HCT116 (cell line): ENCODE measurements at regions not wholly inside any gene's neighbourhood (a gene's known extent, or its start where the extent isn't known, plus 50 kb on each side); places are given as distances from the start of the nearest gene placed in this dataset.

ENCODE experiments used
- ATAC-seq: fragments of 200-7000 bp; cut with Tn5 transposase; 2 replicates; pipeline ENCODE4 v1.9.1; 2020; ENCODE audit warnings: mild to moderate bottlenecking, moderate library complexity
- BruUV-seq: library from RNA; stranded (reverse); fragments of 400-500 nt; replicated peaks from 2 replicates; lab custom pipeline; 2021; lab: Mats Ljungman, UMichigan
- CTCF ChIA-PET: fragments of 300-600 bp; sonication (Branson Sonifier 250); formaldehyde crosslinking; loops from one replicate; lab custom pipeline; 2021; ENCODE audit warnings: antibody characterized with exemption; lab: Charles Lee
- POLR2A ChIA-PET: fragments of 300-600, 350-600 bp; sonication (Branson Sonifier 250); formaldehyde crosslinking; loops from one replicate; lab custom pipeline; 2021; ENCODE audit warnings: antibody characterized with exemption; lab: Charles Lee
- RAD21 ChIA-PET, 2 experiments: fragments of 300-600 bp; sonication (Branson Sonifier 250); formaldehyde crosslinking; loops; one replicate each; lab custom pipeline; 2023; ENCODE audit warnings: low total read pairs in 2 of 2; ENCODE audit not compliant: uncharacterized antibody in 2 of 2, unreplicated experiment in 2 of 2, low non-redundant PET in 1 of 2; lab: Charles Lee
- DNase-seq: peaks from one replicate; pipeline ENCODE4 v3.0.0-alpha.2; 2010; ENCODE audit warnings: low read depth, low spot score
- H2AFZ ChIP-seq: fragments of 200-600 bp; shearing (Covaris generic), sonication (generic); 2 replicates; pipeline ENCODE4 v1.6.1; 2017; ENCODE audit warnings: low read depth, mixed run types, mixed read lengths, antibody characterized with exemption, low read length; ENCODE audit not compliant: poor library complexity, severe bottlenecking
- H3K27ac ChIP-seq: 2 replicates; pipeline ENCODE4 v1.5.1; 2012; ENCODE audit warnings: low read depth, low read length
- H3K27me3 ChIP-seq: fragments of 200-600 bp; sonication (generic); 2 replicates; pipeline ENCODE4 v1.6.1; 2016; ENCODE audit warnings: mixed run types, low read length, mixed read lengths; ENCODE audit not compliant: insufficient read depth
- H3K36me3 ChIP-seq, 2 experiments: fragments of 200-500 bp in 1 of 2; fragments of 200-600 bp in 1 of 2; sonication (Bioruptor generic) in 1 of 2; sonication (generic) in 1 of 2; 2 replicates each; pipeline versions ENCODE4 v1.5.1 to v1.6.1; 2014 to 2016; ENCODE audit warnings: low read length in 2 of 2, inconsistent platforms in 1 of 2, mixed read lengths in 1 of 2, mixed run types in 1 of 2; ENCODE audit not compliant: insufficient read depth in 2 of 2, control insufficient read depth in 1 of 2
- H3K4me1 ChIP-seq, 2 experiments: fragments of 200-600 bp in 1 of 2; sonication (generic) in 1 of 2; 2 replicates each; pipeline versions ENCODE4 v1.5.1 to v1.6.1; 2012 to 2017; ENCODE audit warnings: low read length in 2 of 2, inconsistent platforms in 1 of 2, mild to moderate bottlenecking in 1 of 2, mixed read lengths in 1 of 2, mixed run types in 1 of 2, moderate library complexity in 1 of 2; ENCODE audit not compliant: insufficient read depth in 2 of 2, control insufficient read depth in 1 of 2
- H3K4me2 ChIP-seq: fragments of 200-600 bp; sonication (generic); 2 replicates; pipeline ENCODE4 v1.6.1; 2017; ENCODE audit warnings: mixed run types, low read length, mixed read lengths
- H3K4me3 ChIP-seq, 2 experiments: fragments of 200-600 bp in 1 of 2; sonication (generic) in 1 of 2; replicated peaks in 1 of 2; 2 replicates each; pipeline ENCODE4 v1.5.1; 2011 to 2016; ENCODE audit warnings: low read length in 2 of 2, control low read depth in 1 of 2, low read depth in 1 of 2, mild to moderate bottlenecking in 1 of 2, mixed read lengths in 1 of 2, mixed run types in 1 of 2
- H3K79me2 ChIP-seq: fragments of 200-600 bp; sonication (generic); 2 replicates; pipeline ENCODE4 v1.6.1; 2017; ENCODE audit warnings: mild to moderate bottlenecking, mixed run types, low read length, moderate library complexity, mixed read lengths; ENCODE audit not compliant: insufficient read depth
- H3K9ac ChIP-seq: fragments of 200-600 bp; sonication (generic); 2 replicates; pipeline ENCODE4 v1.6.1; 2016; ENCODE audit warnings: low read length, mixed read lengths
- H3K9me2 ChIP-seq: fragments of 200-600 bp; sonication (generic), shearing (Covaris generic); 2 replicates; pipeline ENCODE4 v1.6.1; 2017; ENCODE audit warnings: mixed run types, mild to moderate bottlenecking, moderate library complexity; ENCODE audit not compliant: insufficient read depth
- H3K9me3 ChIP-seq, 2 experiments: fragments of 200-500 bp in 1 of 2; fragments of 200-600 bp in 1 of 2; sonication (Bioruptor generic) in 1 of 2; sonication (generic) in 1 of 2; 2 replicates each; pipeline ENCODE4 v1.6.1; 2014 to 2017; ENCODE audit warnings: low read length in 2 of 2, mixed read lengths in 2 of 2, inconsistent platforms in 1 of 2, low read depth in 1 of 2, mild to moderate bottlenecking in 1 of 2, mixed run types in 1 of 2, moderate library complexity in 1 of 2; ENCODE audit not compliant: control insufficient read depth in 1 of 2, insufficient read depth in 1 of 2
- H4K20me1 ChIP-seq: fragments of 200-600 bp; sonication (generic), shearing (Covaris generic); 2 replicates; pipeline ENCODE4 v1.6.1; 2017; ENCODE audit warnings: mixed run types, mild to moderate bottlenecking, moderate library complexity; ENCODE audit not compliant: insufficient read depth
- CBX3 ChIP-seq: IDR thresholded peaks from 2 replicates; pipeline ENCODE4 v1.6.1; 2012; ENCODE audit warnings: low read depth
- CEBPB ChIP-seq: IDR thresholded peaks from 2 replicates; pipeline ENCODE4 v1.6.1; 2012; ENCODE audit warnings: low read depth
- EGR1 ChIP-seq: IDR thresholded peaks from 2 replicates; pipeline ENCODE4 v1.6.1; 2012; ENCODE audit warnings: low read depth
- ELF1 ChIP-seq: IDR thresholded peaks from 2 replicates; pipeline ENCODE4 v1.6.1; 2012; ENCODE audit warnings: low read depth, borderline replicate concordance
- EZH2 ChIP-seq: fragments of 200-600 bp; sonication (generic); IDR thresholded peaks from 2 replicates; pipeline ENCODE4 v1.6.1; 2017; ENCODE audit warnings: antibody characterized with exemption, mixed run types
- EZH2phosphoT487 ChIP-seq: fragments of 200-600 bp; IDR thresholded peaks from 2 replicates; pipeline ENCODE4 v1.6.1; 2018; ENCODE audit warnings: antibody characterized with exemption, borderline replicate concordance
- FOSL1 ChIP-seq: IDR thresholded peaks from 2 replicates; pipeline ENCODE4 v1.6.1; 2012; ENCODE audit warnings: low read depth
- POLR2AphosphoS5 ChIP-seq: IDR thresholded peaks from 2 replicates; pipeline ENCODE4 v1.6.1; 2011; ENCODE audit warnings: mild to moderate bottlenecking, low read depth, low read length, moderate library complexity
- RAD21 ChIP-seq: IDR thresholded peaks from 2 replicates; pipeline ENCODE4 v1.6.1; 2012; ENCODE audit warnings: low read depth, mild to moderate bottlenecking
- SP1 ChIP-seq: IDR thresholded peaks from 2 replicates; pipeline ENCODE4 v1.6.1; 2012; ENCODE audit warnings: low read depth
- SRF ChIP-seq: IDR thresholded peaks from 2 replicates; pipeline ENCODE4 v1.6.1; 2012; ENCODE audit warnings: low read depth
- TCF7L2 ChIP-seq: IDR thresholded peaks from 2 replicates; pipeline ENCODE4 v1.7.0; 2011; ENCODE audit warnings: borderline replicate concordance, inconsistent platforms; ENCODE audit not compliant: insufficient read depth, insufficient read length; ENCODE audit errors: extremely low read depth
- YY1 ChIP-seq: IDR thresholded peaks from 2 replicates; pipeline ENCODE4 v1.6.1; 2011; ENCODE audit warnings: low read length, low read depth, moderate library complexity, mild to moderate bottlenecking; ENCODE audit not compliant: insufficient replicate concordance; ENCODE audit errors: extremely low read depth
- ZFX ChIP-seq: fragments of 450-650 bp; IDR thresholded peaks from 2 replicates; pipeline ENCODE4 v1.6.1; 2017
- ZNF274 ChIP-seq: fragments of 200-500 bp; sonication (Bioruptor generic); IDR thresholded peaks from 2 replicates; pipeline ENCODE4 v1.6.1; 2014; ENCODE audit warnings: mild to moderate bottlenecking, low read depth, low read length, inconsistent platforms
- intact Hi-C: fragments of 100-400 bp; cut with micrococcal nuclease; formaldehyde crosslinking; loops from 2 replicates; pipeline ENCODE4 v1.10.0; 2022
- TF ChIP-seq, protein P1 (sequence below): IDR thresholded peaks from 2 replicates; pipeline ENCODE4 v1.6.1; 2011; ENCODE audit warnings: mild to moderate bottlenecking, low read length, moderate library complexity; ENCODE audit not compliant: insufficient replicate concordance; ENCODE audit errors: extremely low read depth
- TF ChIP-seq, protein P2 (sequence below): IDR thresholded peaks from 2 replicates; pipeline ENCODE4 v1.6.1; 2012
- TF ChIP-seq, protein P3 (sequence below), 3 experiments: fragments of 200-600 bp in 1 of 3; sonication (generic) in 1 of 3; IDR thresholded peaks in 2 of 3; conservative IDR thresholded peaks in 1 of 3; 2 replicates each; pipeline ENCODE4 v1.5.1; 2012 to 2017; ENCODE audit warnings: low read depth in 2 of 3, low read length in 2 of 3, antibody characterized with exemption in 1 of 3, borderline replicate concordance in 1 of 3, control low read depth in 1 of 3, mild to moderate bottlenecking in 1 of 3, mixed read lengths in 1 of 3, mixed run types in 1 of 3, moderate library complexity in 1 of 3; ENCODE audit not compliant: insufficient read depth in 1 of 3

DNA sequence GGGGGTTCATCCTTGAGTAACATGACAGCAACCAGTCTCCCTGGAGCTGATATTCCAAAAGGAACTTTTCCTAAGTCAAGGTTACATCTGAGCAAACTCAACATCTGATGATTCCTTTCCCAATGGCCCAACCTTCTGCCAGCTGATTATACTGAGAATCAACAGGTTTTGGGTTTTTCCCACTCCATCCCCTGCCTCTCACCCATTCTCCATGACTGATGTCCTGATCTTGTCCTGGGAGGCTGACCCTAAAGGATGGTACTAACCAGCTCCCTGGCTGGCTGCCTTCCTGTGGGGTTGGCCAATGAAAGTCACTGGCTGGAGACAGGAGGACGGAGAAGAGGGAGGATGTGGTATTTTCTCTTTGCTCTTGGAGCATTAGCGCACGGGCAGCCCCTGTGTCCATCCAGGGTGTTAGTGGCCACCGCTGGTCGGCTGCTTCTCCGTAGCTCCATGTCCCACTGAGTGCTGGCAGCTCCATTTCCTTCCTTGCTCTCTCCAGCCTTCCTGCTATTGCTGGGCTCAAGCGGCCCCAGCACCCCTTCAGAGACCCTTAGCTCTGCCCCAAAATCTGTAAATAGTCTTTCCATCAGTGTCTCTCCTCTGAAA lies 306.2 kb upstream of the PITRM1 start:
- POLR2A ChIA-PET = no interaction called here
- ATAC-seq (no peak), DNase-seq (no peak)
- Histone ChIP-seq H3K4me3 (no peak overlapping the region), H3K4me1 (peaks cover 12 to 22% of the 10 kb centered on the region in 2 experiments), H3K9ac (no peak overlapping the region), H3K9me3 (no peaks in the 10 kb centered on the region), H3K79me2 (no peaks in the 10 kb centered on the region), H3K27ac (no peak overlapping the region), H3K36me3 (no peaks in the 10 kb centered on the region), H3K27me3 (no peaks in the 10 kb centered on the region), H3K9me2 (no peaks in the 10 kb centered on the region), H2AFZ (no peak overlapping the region), H4K20me1 (no peaks in the 10 kb centered on the region), H3K4me2 (no peak overlapping the region)
- intact Hi-C loops = no loop called here
- RAD21 ChIA-PET = no interaction called here
- BruUV-seq = no TSS peak
- TF ChIP-seq SRF (no peak), POLR2AphosphoS5 (no peak), CEBPB (no peak)
- CTCF ChIA-PET = no interaction called here

DNA sequence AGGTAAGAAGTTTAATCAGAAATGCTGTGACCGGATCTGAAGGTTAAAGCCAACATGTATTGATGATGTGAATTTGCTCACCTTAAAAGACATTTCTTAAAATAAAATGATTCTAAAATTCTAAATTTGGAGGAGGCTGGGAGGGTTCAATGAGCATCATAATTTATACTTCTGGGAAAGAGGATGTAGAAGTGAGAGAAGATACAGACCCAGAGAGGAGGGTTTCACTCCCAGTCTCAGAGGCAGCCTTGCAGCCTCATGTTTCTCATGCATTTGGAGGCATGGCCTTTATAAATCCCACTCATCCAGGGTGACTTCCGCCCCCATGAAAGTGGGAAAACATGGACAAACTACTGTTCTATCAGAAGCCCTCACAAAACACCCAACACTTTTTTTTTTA lies 305.6 kb upstream of the PITRM1 start:
- no TSS peak for BruUV-seq

More for the DNA sequence above, 305.6 kb upstream of the PITRM1 start:
- ChIA-PET POLR2A (no interaction called here), RAD21 (no interaction called here), CTCF (no interaction called here)
- H3K4me3 ChIP-seq = no peak overlapping the region
- no peaks in the 10 kb centered on the region for H3K27me3 ChIP-seq
- no peaks in the 10 kb centered on the region for H3K9me2 ChIP-seq
- H2AFZ ChIP-seq = no peak overlapping the region
- intact Hi-C loops = no loop called here
- no peak for TF ChIP-seq SRF
- TF ChIP-seq RAD21 = no peak
- TF ChIP-seq ZNF274 = no peak
- TF ChIP-seq, protein P1, sequence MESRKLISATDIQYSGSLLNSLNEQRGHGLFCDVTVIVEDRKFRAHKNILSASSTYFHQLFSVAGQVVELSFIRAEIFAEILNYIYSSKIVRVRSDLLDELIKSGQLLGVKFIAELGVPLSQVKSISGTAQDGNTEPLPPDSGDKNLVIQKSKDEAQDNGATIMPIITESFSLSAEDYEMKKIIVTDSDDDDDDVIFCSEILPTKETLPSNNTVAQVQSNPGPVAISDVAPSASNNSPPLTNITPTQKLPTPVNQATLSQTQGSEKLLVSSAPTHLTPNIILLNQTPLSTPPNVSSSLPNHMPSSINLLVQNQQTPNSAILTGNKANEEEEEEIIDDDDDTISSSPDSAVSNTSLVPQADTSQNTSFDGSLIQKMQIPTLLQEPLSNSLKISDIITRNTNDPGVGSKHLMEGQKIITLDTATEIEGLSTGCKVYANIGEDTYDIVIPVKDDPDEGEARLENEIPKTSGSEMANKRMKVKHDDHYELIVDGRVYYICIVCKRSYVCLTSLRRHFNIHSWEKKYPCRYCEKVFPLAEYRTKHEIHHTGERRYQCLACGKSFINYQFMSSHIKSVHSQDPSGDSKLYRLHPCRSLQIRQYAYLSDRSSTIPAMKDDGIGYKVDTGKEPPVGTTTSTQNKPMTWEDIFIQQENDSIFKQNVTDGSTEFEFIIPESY = no peak
- TF ChIP-seq ZFX = no peak
- no peak for TF ChIP-seq SP1
- no peak for TF ChIP-seq EGR1
- no peak for TF ChIP-seq CBX3
- TF ChIP-seq, protein P2, sequence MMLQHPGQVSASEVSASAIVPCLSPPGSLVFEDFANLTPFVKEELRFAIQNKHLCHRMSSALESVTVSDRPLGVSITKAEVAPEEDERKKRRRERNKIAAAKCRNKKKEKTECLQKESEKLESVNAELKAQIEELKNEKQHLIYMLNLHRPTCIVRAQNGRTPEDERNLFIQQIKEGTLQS = no peak
- no peak for TF ChIP-seq EZH2
- TF ChIP-seq ELF1 = no peak
- no peak for TF ChIP-seq CEBPB
- no peak for TF ChIP-seq FOSL1
- TF ChIP-seq, protein P3, sequence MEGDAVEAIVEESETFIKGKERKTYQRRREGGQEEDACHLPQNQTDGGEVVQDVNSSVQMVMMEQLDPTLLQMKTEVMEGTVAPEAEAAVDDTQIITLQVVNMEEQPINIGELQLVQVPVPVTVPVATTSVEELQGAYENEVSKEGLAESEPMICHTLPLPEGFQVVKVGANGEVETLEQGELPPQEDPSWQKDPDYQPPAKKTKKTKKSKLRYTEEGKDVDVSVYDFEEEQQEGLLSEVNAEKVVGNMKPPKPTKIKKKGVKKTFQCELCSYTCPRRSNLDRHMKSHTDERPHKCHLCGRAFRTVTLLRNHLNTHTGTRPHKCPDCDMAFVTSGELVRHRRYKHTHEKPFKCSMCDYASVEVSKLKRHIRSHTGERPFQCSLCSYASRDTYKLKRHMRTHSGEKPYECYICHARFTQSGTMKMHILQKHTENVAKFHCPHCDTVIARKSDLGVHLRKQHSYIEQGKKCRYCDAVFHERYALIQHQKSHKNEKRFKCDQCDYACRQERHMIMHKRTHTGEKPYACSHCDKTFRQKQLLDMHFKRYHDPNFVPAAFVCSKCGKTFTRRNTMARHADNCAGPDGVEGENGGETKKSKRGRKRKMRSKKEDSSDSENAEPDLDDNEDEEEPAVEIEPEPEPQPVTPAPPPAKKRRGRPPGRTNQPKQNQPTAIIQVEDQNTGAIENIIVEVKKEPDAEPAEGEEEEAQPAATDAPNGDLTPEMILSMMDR (IDR thresholded peaks at IDR 0.05 in 2 of 3, conservative IDR thresholded peaks at IDR 0.05 in 1 of 3; ENCODE audit: borderline replicate concordance in 1 of 3, insufficient read depth in 1 of 3, low read depth in 2 of 3, low read length in 2 of 3) = no peak
- TF ChIP-seq EZH2phosphoT487 = no peak
- TF ChIP-seq TCF7L2 = no peak
- no peak for TF ChIP-seq YY1
- DNase-seq (no peak), ATAC-seq (no peak)
- H3K4me2 ChIP-seq = no peak overlapping the region
- no peaks in the 10 kb centered on the region for H4K20me1 ChIP-seq
- no peak overlapping the region for H3K27ac ChIP-seq
- H3K79me2 ChIP-seq = no peaks in the 10 kb centered on the region
- no peaks in the 10 kb centered on the region for H3K9me3 ChIP-seq
- H3K4me1 ChIP-seq = peaks cover 12 to 20% of the 10 kb centered on the region in 2 experiments
- no peak overlapping the region for H3K9ac ChIP-seq
- no peaks in the 10 kb centered on the region for H3K36me3 ChIP-seq
